ENCODE measurements at regions not wholly inside any gene's neighbourhood (a gene's known extent, or its start where the extent isn't known, plus 50 kb on each side); places are given as distances from the start of the nearest gene placed in this dataset.

DNA sequence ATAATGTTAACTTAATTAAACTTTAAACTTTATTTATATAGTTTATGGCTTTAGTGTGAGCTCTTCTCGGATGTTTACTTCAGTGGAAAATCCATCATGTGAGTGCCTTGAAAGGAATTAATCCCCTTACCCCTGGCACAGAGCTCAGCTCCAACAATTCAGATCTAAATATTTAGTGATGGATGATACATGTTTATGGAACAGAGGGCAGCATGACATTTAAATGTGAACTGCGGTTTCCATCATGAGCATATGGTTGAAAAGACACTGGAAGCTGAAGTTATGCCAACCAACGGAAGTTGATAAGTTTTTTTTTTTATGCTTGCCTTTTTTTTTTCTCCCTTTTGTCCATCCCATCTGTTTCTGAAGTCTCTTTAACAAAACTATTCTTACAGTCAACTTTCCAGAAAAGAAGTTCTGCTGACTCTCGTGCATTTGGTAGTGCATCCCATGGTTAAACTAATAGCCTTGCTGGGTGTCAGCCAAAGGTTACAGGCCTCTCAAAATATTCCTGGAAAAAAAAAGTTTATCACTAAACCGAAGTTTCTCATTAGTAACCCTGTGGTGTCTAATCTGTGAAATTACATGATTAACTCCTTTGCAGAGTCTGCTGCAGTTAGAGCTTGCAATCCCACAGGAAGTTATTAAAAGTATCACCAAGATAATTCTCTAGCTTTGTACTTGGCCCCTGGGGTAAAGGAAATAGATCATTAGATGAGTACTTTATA lies 243.9 kb upstream of the TCF21 start:
- TF ChIP-seq, protein P1, sequence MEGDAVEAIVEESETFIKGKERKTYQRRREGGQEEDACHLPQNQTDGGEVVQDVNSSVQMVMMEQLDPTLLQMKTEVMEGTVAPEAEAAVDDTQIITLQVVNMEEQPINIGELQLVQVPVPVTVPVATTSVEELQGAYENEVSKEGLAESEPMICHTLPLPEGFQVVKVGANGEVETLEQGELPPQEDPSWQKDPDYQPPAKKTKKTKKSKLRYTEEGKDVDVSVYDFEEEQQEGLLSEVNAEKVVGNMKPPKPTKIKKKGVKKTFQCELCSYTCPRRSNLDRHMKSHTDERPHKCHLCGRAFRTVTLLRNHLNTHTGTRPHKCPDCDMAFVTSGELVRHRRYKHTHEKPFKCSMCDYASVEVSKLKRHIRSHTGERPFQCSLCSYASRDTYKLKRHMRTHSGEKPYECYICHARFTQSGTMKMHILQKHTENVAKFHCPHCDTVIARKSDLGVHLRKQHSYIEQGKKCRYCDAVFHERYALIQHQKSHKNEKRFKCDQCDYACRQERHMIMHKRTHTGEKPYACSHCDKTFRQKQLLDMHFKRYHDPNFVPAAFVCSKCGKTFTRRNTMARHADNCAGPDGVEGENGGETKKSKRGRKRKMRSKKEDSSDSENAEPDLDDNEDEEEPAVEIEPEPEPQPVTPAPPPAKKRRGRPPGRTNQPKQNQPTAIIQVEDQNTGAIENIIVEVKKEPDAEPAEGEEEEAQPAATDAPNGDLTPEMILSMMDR (IDR thresholded peaks at IDR 0.05; ENCODE audit: borderline replicate concordance, extremely low read depth, low read length, poor library complexity, severe bottlenecking) = no peak
- no peak for TF ChIP-seq EZH2 (IDR thresholded peaks at IDR 0.05; ENCODE audit: borderline replicate concordance, low read depth, low read length, severe bottlenecking)

Data from DND-41 (cell line).